GM12878 (cell line): ENCODE measurements at regions not wholly inside any gene's neighbourhood (a gene's known extent, or its start where the extent isn't known, plus 50 kb on each side); places are given as distances from the start of the nearest gene placed in this dataset.

Experiments used
- ATAC-seq: fragments of 200-7000 bp; cut with Tn5 transposase; 3 replicates; pipeline ENCODE4 v1.9.1; 2020; ENCODE audit warnings: mild to moderate bottlenecking, moderate library complexity
- BruUV-seq: library from RNA; stranded (reverse); fragments of 400-500 nt; replicated peaks from 2 replicates; lab custom pipeline; 2021; lab: Mats Ljungman, UMichigan
- CTCF ChIA-PET: fragments of 300-600 bp; sonication (Branson Sonifier 250); formaldehyde crosslinking; extraction: SDS; loops from one replicate; lab custom pipeline; 2021; ENCODE audit warnings: inconsistent platforms; lab: Yijun Ruan, JAX
- POLR2A ChIA-PET: fragments of 350-600 bp; formaldehyde crosslinking; extraction: SDS; loops from one replicate; lab custom pipeline; 2021; ENCODE audit warnings: inconsistent platforms; lab: Charles Lee
- RAD21 ChIA-PET: fragments of 300-600 bp; sonication (Branson Sonifier 250); formaldehyde crosslinking; loops from one replicate; lab custom pipeline; 2023; ENCODE audit warnings: antibody characterized with exemption; ENCODE audit not compliant: unreplicated experiment; lab: Charles Lee
- SMC1A ChIA-PET: fragments of 300-600 bp; sonication (Branson Sonifier 250); formaldehyde crosslinking; loops from one replicate; lab custom pipeline; 2023; ENCODE audit not compliant: unreplicated experiment, uncharacterized antibody; lab: Charles Lee
- DNase-seq: peaks from one replicate; pipeline ENCODE4 v3.0.0-alpha.2; 2011; ENCODE audit warnings: low read depth, low spot score
- FAIRE-seq: peaks from 3 replicates; lab custom pipeline; 2011; peaks lifted over from hg19 to GRCh38; lab: Jason Lieb, UNC
- H2AFZ ChIP-seq: 2 replicates; pipeline ENCODE4 v1.6.0; 2011; ENCODE audit warnings: low read depth, low read length, control low read depth; ENCODE audit not compliant: control insufficient read depth
- H3K27ac ChIP-seq: 2 replicates; pipeline ENCODE4 v1.5.1; 2011; ENCODE audit warnings: control low read depth; ENCODE audit not compliant: control insufficient read depth, insufficient read depth
- H3K27me3 ChIP-seq, 2 experiments: replicated peaks in 1 of 2; 2 replicates each; pipeline versions ENCODE4 v1.6.0 to v1.6.1; 2011; ENCODE audit warnings: low read length in 1 of 2; ENCODE audit not compliant: control insufficient read depth in 2 of 2, insufficient read depth in 2 of 2
- H3K36me3 ChIP-seq, 2 experiments: 2 replicates each; pipeline ENCODE4 v1.5.1; 2011; ENCODE audit warnings: low read length in 1 of 2; ENCODE audit not compliant: control insufficient read depth in 2 of 2, insufficient read depth in 2 of 2
- H3K4me1 ChIP-seq: 2 replicates; pipeline ENCODE4 v1.6.1; 2011; ENCODE audit warnings: mild to moderate bottlenecking, low read length, moderate library complexity, mixed read lengths; ENCODE audit not compliant: control insufficient read depth, insufficient read depth
- H3K4me2 ChIP-seq: 2 replicates; pipeline ENCODE4 v1.6.0; 2011; ENCODE audit warnings: control low read depth; ENCODE audit not compliant: control insufficient read depth, insufficient read depth
- H3K4me3 ChIP-seq: fragments of 200-600 bp; sonication (generic); 2 replicates; pipeline ENCODE4 v1.5.1; 2016
- H3K79me2 ChIP-seq: 2 replicates; pipeline ENCODE4 v1.6.0; 2011; ENCODE audit warnings: low read length; ENCODE audit not compliant: control insufficient read depth, insufficient read depth
- H3K9ac ChIP-seq: 2 replicates; pipeline ENCODE4 v1.8.0; 2011; ENCODE audit warnings: low read length, control low read depth, mixed read lengths; ENCODE audit not compliant: control insufficient read depth, insufficient read depth
- H3K9me3 ChIP-seq: replicated peaks from 3 replicates; pipeline ENCODE4 v1.5.1; 2011; ENCODE audit warnings: mild to moderate bottlenecking, low read length; ENCODE audit not compliant: control insufficient read depth, insufficient read depth
- H4K20me1 ChIP-seq: 2 replicates; pipeline ENCODE4 v1.6.0; 2011; ENCODE audit not compliant: control insufficient read depth, insufficient read depth
- FOXM1 ChIP-seq: IDR thresholded peaks from 2 replicates; pipeline ENCODE4 v1.6.1; 2012; ENCODE audit warnings: low read depth, mild to moderate bottlenecking, inconsistent platforms, low read length, moderate library complexity
- HDAC2 ChIP-seq: fragments of 200-600 bp; sonication (generic); IDR thresholded peaks from 2 replicates; pipeline ENCODE4 v1.6.1; 2017
- IRF4 ChIP-seq: IDR thresholded peaks from 2 replicates; pipeline ENCODE4 v1.6.1; 2011; ENCODE audit warnings: low read depth, low read length
- LARP7 ChIP-seq: fragments of 450-650 bp; IDR thresholded peaks from 2 replicates; pipeline ENCODE4 v1.6.1; 2017; ENCODE audit warnings: mild to moderate bottlenecking
- MEF2B ChIP-seq: fragments of 450-650 bp; IDR thresholded peaks from 2 replicates; pipeline ENCODE4 v1.6.1; 2018; ENCODE audit warnings: mild to moderate bottlenecking, moderate library complexity; ENCODE audit not compliant: partially characterized antibody, poor library complexity, severe bottlenecking
- NR2F1 ChIP-seq: fragments of 450-650 bp; conservative IDR thresholded peaks from 2 replicates; pipeline ENCODE4 v1.6.1; 2017; ENCODE audit warnings: mild to moderate bottlenecking
- POU2F2 ChIP-seq: IDR thresholded peaks from 3 replicates; pipeline ENCODE4 v1.6.1; 2011; ENCODE audit warnings: low read depth, mild to moderate bottlenecking, low read length, borderline replicate concordance
- RELA ChIP-seq: fragments of 450-650 bp; IDR thresholded peaks from 2 replicates; pipeline ENCODE4 v1.8.0; 2014; ENCODE audit warnings: borderline replicate concordance; ENCODE audit not compliant: partially characterized antibody
- RFX5 ChIP-seq: IDR thresholded peaks from 2 replicates; pipeline ENCODE4 v1.6.1; 2011; ENCODE audit warnings: low read depth, low read length, improper control_type of control experiment
- SMAD5 ChIP-seq: IDR thresholded peaks from 2 replicates; pipeline ENCODE4 v1.6.1; 2016; ENCODE audit warnings: antibody characterized with exemption, low read depth
- SP1 ChIP-seq: IDR thresholded peaks from one replicate; pipeline ENCODE4 v1.6.1; 2011; ENCODE audit warnings: low read depth, low read length
- TCF12 ChIP-seq: IDR thresholded peaks from 2 replicates; pipeline ENCODE4 v1.6.1; 2011; ENCODE audit warnings: low read depth, mild to moderate bottlenecking, low read length
- TCF3 ChIP-seq: IDR thresholded peaks from 2 replicates; pipeline ENCODE4 v1.6.1; 2012; ENCODE audit warnings: low read depth, mild to moderate bottlenecking, low read length, borderline replicate concordance; ENCODE audit not compliant: insufficient read depth
- WGBS: methylation state at CpG from one replicate; pipeline ENCODE4 v1.1.6; 2016; ENCODE audit warnings: low lambda C conversion rate; ENCODE audit not compliant: insufficient replicate concordance, insufficient coverage; ENCODE audit errors: missing lambda C conversion rate; 5-methylcytosine and 5-hydroxymethylcytosine counted together
- in situ Hi-C: fragments of 300-500 bp; cut with MboI; formaldehyde crosslinking; loops from 9 replicates; pipeline ENCODE4 v1.14.3; 2018; ENCODE audit warnings: mixed read lengths
- intact Hi-C: fragments of 100-400 bp; cut with micrococcal nuclease; formaldehyde crosslinking; loops from one replicate; pipeline ENCODE4 v1.14.2; 2022; ENCODE audit not compliant: unreplicated experiment
- TF ChIP-seq, protein P1 (sequence below): fragments of 450-650 bp; IDR thresholded peaks from 2 replicates; pipeline ENCODE4 v1.6.1; 2017; ENCODE audit warnings: mild to moderate bottlenecking, low read depth, inconsistent platforms; ENCODE audit not compliant: poor library complexity, severe bottlenecking
- TF ChIP-seq, protein P2 (sequence below): fragments of 450-650 bp; IDR thresholded peaks from 2 replicates; pipeline ENCODE4 v1.6.1; 2017; ENCODE audit warnings: mild to moderate bottlenecking, moderate library complexity
- TF ChIP-seq, protein P3 (sequence below): IDR thresholded peaks from 2 replicates; pipeline ENCODE4 v1.6.1; 2011; ENCODE audit warnings: borderline replicate concordance, low read depth, mild to moderate bottlenecking, moderate library complexity, mixed read lengths, low read length; ENCODE audit not compliant: insufficient read depth; ENCODE audit errors: extremely low read length
- TF ChIP-seq, protein P4 (sequence below): fragments of 450-650 bp; IDR thresholded peaks from 2 replicates; pipeline ENCODE4 v1.6.1; 2016; ENCODE audit warnings: mild to moderate bottlenecking

- TF ChIP-seq RELA, result no peak
- TF ChIP-seq RFX5, result no peak
Observed at GRCh38 chr5:120327180-120327579, 136.9 kb upstream of the PRR16 start (continued).

- no peaks in the 10 kb centered on the region for H3K27me3 ChIP-seq
- H3K4me3 ChIP-seq, result no peak overlapping the region
- no peak overlapping the region for H3K27ac ChIP-seq
- no TSS peak for BruUV-seq
- H3K79me2 ChIP-seq, result no peaks in the 10 kb centered on the region
- ChIA-PET POLR2A (no interaction called here), SMC1A (no interaction called here), RAD21 (no interaction called here), CTCF (no interaction called here)
- DNase-seq, result no peak
- H3K36me3 ChIP-seq, result no peaks in the 10 kb centered on the region
- intact Hi-C loops, result no loop called here
- H4K20me1 ChIP-seq, result no peaks in the 10 kb centered on the region
- H3K9me3 ChIP-seq, result no peaks in the 10 kb centered on the region
- H3K4me2 ChIP-seq, result no peak overlapping the region
- WGBS, result 86% methylated on average over 2 of the region's 2 CpGs
- ATAC-seq, result no peak
- H2AFZ ChIP-seq, result no peak overlapping the region
- FAIRE-seq, result no peak
- in situ Hi-C loops, result no loop called here
- no peaks in the 10 kb centered on the region for H3K4me1 ChIP-seq
- no peak overlapping the region for H3K9ac ChIP-seq
- no peak for TF ChIP-seq HDAC2
- TF ChIP-seq, protein P1, sequence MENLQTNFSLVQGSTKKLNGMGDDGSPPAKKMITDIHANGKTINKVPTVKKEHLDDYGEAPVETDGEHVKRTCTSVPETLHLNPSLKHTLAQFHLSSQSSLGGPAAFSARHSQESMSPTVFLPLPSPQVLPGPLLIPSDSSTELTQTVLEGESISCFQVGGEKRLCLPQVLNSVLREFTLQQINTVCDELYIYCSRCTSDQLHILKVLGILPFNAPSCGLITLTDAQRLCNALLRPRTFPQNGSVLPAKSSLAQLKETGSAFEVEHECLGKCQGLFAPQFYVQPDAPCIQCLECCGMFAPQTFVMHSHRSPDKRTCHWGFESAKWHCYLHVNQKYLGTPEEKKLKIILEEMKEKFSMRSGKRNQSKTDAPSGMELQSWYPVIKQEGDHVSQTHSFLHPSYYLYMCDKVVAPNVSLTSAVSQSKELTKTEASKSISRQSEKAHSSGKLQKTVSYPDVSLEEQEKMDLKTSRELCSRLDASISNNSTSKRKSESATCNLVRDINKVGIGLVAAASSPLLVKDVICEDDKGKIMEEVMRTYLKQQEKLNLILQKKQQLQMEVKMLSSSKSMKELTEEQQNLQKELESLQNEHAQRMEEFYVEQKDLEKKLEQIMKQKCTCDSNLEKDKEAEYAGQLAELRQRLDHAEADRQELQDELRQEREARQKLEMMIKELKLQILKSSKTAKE, result no peak
- TF ChIP-seq POU2F2, result no peak
- no peak for TF ChIP-seq IRF4
- TF ChIP-seq, protein P2, sequence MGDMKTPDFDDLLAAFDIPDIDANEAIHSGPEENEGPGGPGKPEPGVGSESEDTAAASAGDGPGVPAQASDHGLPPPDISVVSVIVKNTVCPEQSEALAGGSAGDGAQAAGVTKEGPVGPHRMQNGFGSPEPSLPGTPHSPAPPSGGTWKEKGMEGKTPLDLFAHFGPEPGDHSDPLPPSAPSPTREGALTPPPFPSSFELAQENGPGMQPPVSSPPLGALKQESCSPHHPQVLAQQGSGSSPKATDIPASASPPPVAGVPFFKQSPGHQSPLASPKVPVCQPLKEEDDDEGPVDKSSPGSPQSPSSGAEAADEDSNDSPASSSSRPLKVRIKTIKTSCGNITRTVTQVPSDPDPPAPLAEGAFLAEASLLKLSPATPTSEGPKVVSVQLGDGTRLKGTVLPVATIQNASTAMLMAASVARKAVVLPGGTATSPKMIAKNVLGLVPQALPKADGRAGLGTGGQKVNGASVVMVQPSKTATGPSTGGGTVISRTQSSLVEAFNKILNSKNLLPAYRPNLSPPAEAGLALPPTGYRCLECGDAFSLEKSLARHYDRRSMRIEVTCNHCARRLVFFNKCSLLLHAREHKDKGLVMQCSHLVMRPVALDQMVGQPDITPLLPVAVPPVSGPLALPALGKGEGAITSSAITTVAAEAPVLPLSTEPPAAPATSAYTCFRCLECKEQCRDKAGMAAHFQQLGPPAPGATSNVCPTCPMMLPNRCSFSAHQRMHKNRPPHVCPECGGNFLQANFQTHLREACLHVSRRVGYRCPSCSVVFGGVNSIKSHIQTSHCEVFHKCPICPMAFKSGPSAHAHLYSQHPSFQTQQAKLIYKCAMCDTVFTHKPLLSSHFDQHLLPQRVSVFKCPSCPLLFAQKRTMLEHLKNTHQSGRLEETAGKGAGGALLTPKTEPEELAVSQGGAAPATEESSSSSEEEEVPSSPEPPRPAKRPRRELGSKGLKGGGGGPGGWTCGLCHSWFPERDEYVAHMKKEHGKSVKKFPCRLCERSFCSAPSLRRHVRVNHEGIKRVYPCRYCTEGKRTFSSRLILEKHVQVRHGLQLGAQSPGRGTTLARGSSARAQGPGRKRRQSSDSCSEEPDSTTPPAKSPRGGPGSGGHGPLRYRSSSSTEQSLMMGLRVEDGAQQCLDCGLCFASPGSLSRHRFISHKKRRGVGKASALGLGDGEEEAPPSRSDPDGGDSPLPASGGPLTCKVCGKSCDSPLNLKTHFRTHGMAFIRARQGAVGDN, result no peak
- no peak for TF ChIP-seq NR2F1
- no peak for TF ChIP-seq TCF12
- TF ChIP-seq MEF2B, result no peak
- TF ChIP-seq, protein P3, sequence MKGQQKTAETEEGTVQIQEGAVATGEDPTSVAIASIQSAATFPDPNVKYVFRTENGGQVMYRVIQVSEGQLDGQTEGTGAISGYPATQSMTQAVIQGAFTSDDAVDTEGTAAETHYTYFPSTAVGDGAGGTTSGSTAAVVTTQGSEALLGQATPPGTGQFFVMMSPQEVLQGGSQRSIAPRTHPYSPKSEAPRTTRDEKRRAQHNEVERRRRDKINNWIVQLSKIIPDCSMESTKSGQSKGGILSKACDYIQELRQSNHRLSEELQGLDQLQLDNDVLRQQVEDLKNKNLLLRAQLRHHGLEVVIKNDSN, result no peak
- TF ChIP-seq, protein P4, sequence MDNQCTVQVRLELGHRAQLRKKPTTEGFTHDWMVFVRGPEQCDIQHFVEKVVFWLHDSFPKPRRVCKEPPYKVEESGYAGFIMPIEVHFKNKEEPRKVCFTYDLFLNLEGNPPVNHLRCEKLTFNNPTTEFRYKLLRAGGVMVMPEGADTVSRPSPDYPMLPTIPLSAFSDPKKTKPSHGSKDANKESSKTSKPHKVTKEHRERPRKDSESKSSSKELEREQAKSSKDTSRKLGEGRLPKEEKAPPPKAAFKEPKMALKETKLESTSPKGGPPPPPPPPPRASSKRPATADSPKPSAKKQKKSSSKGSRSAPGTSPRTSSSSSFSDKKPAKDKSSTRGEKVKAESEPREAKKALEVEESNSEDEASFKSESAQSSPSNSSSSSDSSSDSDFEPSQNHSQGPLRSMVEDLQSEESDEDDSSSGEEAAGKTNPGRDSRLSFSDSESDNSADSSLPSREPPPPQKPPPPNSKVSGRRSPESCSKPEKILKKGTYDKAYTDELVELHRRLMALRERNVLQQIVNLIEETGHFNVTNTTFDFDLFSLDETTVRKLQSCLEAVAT, result no peak
- no peak for TF ChIP-seq SMAD5
- no peak for TF ChIP-seq LARP7
- TF ChIP-seq TCF3, result no peak
- no peak for TF ChIP-seq SP1
- TF ChIP-seq FOXM1, result no peak
Observed at GRCh38 chr5:120329095-120329494, 135.0 kb upstream of the PRR16 start.
